AG09309 (cell line): ENCODE measurements at regions not wholly inside any gene's neighbourhood (a gene's known extent, or its start where the extent isn't known, plus 50 kb on each side); places are given as distances from the start of the nearest gene placed in this dataset.

ENCODE experiments used
- DNase-seq: peaks from one replicate; pipeline ENCODE4 v3.0.0-alpha.2; 2010; ENCODE audit warnings: low read depth
- H3K4me3 ChIP-seq: 2 replicates; pipeline ENCODE4 v1.5.1; 2011; ENCODE audit warnings: mild to moderate bottlenecking, low read depth, low read length, moderate library complexity; ENCODE audit not compliant: control insufficient read depth
- TF ChIP-seq, protein P1 (sequence below): IDR thresholded peaks from 2 replicates; pipeline ENCODE4 v1.5.1; 2011; ENCODE audit warnings: mild to moderate bottlenecking, low read depth, low read length, inconsistent platforms; ENCODE audit not compliant: insufficient read depth, control insufficient read depth; ENCODE audit errors: missing control alignments

DNA sequence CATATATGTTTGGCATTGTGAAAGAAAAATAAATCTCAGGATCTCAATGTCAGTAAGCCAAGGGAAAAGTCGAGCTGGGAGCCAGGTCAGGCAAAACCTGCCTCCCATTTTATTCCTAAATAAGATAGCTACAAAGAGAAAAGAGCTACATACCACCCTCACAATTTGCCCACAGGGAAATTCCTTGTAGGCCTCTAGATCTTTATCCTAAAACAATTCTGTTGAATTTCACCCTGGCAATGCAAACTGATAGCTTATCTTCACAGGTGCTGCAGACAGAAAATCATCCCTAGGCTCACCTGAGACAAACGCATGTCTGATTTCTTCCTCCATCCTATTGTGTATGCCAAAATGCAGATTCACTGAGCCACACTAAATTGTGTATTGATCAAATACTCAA is 2587.1 kb downstream of the PCDH9 start:
- H3K4me3 ChIP-seq: no peak overlapping the region
- no peak for DNase-seq
- TF ChIP-seq, protein P1, sequence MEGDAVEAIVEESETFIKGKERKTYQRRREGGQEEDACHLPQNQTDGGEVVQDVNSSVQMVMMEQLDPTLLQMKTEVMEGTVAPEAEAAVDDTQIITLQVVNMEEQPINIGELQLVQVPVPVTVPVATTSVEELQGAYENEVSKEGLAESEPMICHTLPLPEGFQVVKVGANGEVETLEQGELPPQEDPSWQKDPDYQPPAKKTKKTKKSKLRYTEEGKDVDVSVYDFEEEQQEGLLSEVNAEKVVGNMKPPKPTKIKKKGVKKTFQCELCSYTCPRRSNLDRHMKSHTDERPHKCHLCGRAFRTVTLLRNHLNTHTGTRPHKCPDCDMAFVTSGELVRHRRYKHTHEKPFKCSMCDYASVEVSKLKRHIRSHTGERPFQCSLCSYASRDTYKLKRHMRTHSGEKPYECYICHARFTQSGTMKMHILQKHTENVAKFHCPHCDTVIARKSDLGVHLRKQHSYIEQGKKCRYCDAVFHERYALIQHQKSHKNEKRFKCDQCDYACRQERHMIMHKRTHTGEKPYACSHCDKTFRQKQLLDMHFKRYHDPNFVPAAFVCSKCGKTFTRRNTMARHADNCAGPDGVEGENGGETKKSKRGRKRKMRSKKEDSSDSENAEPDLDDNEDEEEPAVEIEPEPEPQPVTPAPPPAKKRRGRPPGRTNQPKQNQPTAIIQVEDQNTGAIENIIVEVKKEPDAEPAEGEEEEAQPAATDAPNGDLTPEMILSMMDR: no peak

DNA sequence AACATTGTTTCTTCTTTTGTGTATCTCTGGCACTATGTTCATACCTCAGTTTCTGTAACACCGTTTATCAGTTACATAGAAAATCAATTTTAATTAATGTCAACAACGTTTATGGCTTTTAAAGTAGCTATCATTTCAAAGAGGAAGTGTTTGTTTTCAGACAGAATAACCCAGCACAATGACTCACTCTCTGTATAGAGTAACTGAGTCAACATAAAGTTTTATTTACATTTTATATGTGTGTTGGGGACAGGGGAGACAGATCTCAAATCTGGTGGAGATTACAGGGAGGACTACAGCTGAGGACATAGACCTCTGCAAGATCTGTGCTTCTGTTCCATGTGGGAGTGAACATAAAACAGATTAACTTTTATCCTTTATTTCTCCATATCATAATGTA is 2590.1 kb downstream of the PCDH9 start:
- no peak for DNase-seq
- no peak overlapping the region for H3K4me3 ChIP-seq
- TF ChIP-seq, protein P1: no peak

DNA sequence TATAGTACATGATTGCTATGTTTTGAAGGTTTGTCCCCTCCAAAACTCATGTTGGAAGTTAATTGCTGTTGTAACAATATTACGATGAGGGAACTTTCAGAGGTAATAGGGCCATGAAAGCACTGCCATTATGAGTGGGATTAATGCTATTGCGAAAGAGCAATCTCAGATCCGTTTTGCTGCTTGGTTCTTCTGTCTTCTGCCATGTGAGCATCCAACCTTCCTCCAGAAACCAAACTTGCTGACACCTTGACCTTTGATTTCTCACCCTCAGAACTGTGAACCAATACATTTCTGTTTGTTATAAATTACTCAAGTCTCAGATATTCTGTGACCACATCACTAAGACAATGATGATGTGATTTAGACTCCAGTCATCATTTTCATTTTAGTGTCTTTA is 2590.9 kb downstream of the PCDH9 start:
- TF ChIP-seq, protein P1: no peak
- H3K4me3 ChIP-seq: no peak overlapping the region
- DNase-seq: no peak

DNA sequence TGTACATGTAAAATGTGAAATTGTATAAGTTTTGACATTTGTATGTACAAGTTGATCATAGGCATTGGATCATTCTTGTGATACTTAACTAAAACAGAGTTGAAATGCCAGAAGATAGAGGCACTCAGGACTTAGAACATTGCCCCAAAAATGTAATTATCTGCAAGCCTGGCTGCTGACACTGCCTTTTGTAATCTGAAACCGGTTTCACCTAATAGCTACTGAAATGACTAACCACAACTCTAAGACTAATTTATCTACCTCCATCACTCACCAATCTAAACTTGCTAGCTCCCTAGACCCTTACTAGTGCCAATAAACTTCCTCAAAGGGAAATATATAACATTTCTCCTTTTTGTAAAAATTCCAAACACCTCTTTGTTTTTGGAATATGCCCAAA is 2596.2 kb downstream of the PCDH9 start:
- DNase-seq: no peak
- TF ChIP-seq, protein P1: no peak
- no peak overlapping the region for H3K4me3 ChIP-seq

DNA sequence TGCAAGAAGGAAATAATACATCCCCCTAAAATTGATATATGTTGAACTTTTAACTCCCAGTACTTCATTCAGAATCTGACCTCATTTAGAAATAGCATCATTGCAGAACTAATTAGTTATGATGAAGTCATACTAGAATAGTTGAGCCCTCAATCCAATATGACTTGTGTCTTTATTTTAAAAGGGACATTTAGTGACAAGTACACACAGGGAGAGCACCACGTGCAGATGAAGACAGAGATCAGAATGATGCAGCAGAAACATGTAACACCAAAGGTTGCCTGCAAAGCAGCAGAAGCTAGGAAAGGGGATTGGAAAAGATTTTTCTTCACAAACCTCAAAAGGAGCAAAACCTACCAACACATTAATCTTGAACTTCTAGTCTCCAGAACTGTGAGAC is 2602.5 kb downstream of the PCDH9 start:
- DNase-seq: no peak
- TF ChIP-seq, protein P1: no peak
- no peak overlapping the region for H3K4me3 ChIP-seq

DNA sequence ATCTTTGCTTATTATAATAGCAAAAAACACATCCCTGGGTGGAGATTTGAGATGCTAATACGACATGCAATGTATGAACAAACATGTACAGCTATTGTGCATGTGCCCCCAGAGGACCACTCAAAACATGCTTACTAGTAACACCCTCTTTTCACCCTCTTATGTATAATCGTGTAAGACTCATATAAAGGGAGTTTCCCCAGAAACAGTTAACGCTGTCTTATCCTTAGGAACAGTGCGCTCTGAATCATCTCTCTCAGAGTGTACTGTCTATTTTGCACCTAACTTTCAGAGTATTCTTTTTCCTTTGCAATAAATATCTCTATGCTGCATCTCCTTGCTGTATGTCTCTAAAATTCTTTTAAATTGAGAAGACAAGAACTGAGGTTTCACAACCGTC is 2604.0 kb downstream of the PCDH9 start:
- TF ChIP-seq, protein P1: no peak
- no peak for DNase-seq

DNA sequence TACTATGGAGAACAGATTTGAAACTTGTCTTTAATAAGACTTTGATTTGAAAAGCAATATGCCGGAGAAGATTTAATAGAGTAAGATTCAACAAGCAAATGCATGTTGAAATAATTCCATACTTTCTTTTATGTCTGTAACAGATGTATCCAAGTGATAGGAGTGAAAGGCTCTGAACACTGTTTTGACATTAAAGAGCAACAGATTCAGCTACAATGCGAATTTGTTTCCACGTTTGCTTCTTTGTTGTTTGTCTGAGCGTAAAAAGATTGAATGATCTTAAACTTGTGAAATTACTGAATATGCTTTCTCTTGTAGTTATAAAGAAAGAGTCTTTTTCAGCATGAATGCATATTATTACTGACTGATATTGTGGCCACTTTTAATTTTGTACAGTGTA is 2612.9 kb downstream of the PCDH9 start:
- no peak for DNase-seq
- TF ChIP-seq, protein P1: no peak
- H3K4me3 ChIP-seq: no peak overlapping the region

More for the DNA sequence above, 2604.0 kb downstream of the PCDH9 start:
- H3K4me3 ChIP-seq: no peak overlapping the region
